Lung (tissue), 11 donors: ENCODE measurements at regions not wholly inside any gene's neighbourhood (a gene's known extent, or its start where the extent isn't known, plus 50 kb on each side); places are given as distances from the start of the nearest gene placed in this dataset.

Source experiments
- ATAC-seq: fragments of 200-7000 bp; cut with Tn5 transposase; one replicate; pipeline ENCODE4 v1.9.1; 2020; ENCODE audit warnings: moderate number of reproducible peaks; ENCODE audit not compliant: insufficient read depth, low FRiP score
- DNase-seq, 3 donors: peaks; one replicate each; pipeline ENCODE4 v3.0.0-alpha.2; 2013 to 2017
- H3K27ac ChIP-seq, 2 donors: one replicate each; pipeline ENCODE4 v1.5.1; 2013; ENCODE audit warnings: mild to moderate bottlenecking in 2 of 2, moderate library complexity in 2 of 2, control low read depth in 1 of 2, inconsistent platforms in 1 of 2, low read depth in 1 of 2, low read length in 1 of 2
- H3K27me3 ChIP-seq, 3 donors: one replicate each; pipeline ENCODE4 v1.5.1; 2013; ENCODE audit warnings: low read length in 2 of 3; ENCODE audit not compliant: control insufficient read depth in 3 of 3, insufficient read depth in 3 of 3
- H3K36me3 ChIP-seq, 4 donors: one replicate each; pipeline ENCODE4 v1.5.1; 2013; ENCODE audit warnings: low read length in 4 of 4, mild to moderate bottlenecking in 1 of 4, moderate library complexity in 1 of 4; ENCODE audit not compliant: control insufficient read depth in 4 of 4, insufficient read depth in 4 of 4
- H3K4me1 ChIP-seq, 5 donors: one replicate each; pipeline ENCODE4 v1.5.1; 2013; ENCODE audit warnings: low read length in 5 of 5, mild to moderate bottlenecking in 2 of 5, moderate library complexity in 1 of 5; ENCODE audit not compliant: control insufficient read depth in 5 of 5, insufficient read depth in 5 of 5
- H3K4me3 ChIP-seq: one replicate; pipeline ENCODE4 v1.5.1; 2013; ENCODE audit warnings: mild to moderate bottlenecking, control low read depth, moderate library complexity
- H3K9ac ChIP-seq, 2 donors: one replicate each; pipeline ENCODE4 v1.5.1; 2013; ENCODE audit warnings: low read length in 2 of 2, control low read depth in 1 of 2; ENCODE audit not compliant: insufficient read depth in 1 of 2
- H3K9me3 ChIP-seq, 4 donors: one replicate each; pipeline ENCODE4 v1.5.1; 2013; ENCODE audit warnings: low read length in 3 of 4, mild to moderate bottlenecking in 1 of 4, moderate library complexity in 1 of 4; ENCODE audit not compliant: control insufficient read depth in 4 of 4, insufficient read depth in 3 of 4
- WGBS, 2 donors: extraction: QIAGEN DNeasy Blood & Tissue Kit; methylation state at CpG; one replicate each; pipeline ENCODE4 v1.1.7; 2013; 5-methylcytosine and 5-hydroxymethylcytosine counted together
- TF ChIP-seq, protein P1 (sequence below): IDR thresholded peaks from 2 replicates; pipeline ENCODE4 v1.5.1; 2012; ENCODE audit warnings: mild to moderate bottlenecking; ENCODE audit errors: control extremely low read depth, extremely low read depth
- donor health status: control.
- donor health status: control.
- donor health status: Bipolar disorder and iron deficiency.
- donor health status: healthy.
- donor health status: DM: yes; HTN: yes; CAD: no.

DNA sequence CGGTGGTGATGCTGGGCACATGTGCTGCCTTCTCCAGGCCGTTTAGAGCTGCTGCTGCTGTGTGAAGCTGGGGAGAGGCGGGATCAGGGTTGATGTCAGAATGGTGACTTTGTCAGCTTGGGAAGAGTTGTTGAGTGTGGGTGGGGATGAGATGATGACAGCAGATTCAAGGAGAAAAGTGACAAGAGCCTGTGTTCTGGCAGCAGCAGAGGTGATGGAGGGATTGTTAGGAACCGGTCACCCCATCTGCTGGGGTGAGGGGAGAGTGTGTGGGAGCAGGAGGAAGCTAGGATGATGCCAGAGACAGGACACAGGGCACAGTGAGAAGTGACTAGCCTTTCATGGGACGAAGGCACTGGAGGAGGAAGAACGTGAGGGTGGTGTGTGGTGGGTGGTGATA lies 345.5 kb downstream of the RNF144A start:
- DNase-seq = no peak

DNA sequence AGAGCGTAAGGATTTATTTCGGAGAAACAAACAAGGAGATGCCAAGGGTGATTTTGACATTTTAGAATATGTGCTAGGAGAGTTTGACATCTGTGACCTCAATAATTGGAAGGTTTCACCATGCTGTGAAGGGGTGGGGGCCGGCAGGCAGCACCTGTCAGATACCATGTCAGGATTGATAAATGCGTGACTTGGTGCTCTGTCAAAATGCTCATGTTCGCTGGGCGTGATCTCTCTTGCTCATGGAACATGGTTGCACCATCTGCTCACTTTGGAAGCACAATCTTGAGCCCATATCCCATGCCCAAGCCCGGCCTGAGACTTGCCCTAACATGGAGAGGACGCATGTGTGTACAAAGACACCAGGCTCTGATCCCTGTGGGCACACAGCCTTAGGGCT lies 347.6 kb downstream of the RNF144A start:
- no peaks in the 10 kb centered on the region for H3K4me1 ChIP-seq
- peaks cover 0 to 2% (median 0%) of the 10 kb centered on the region in 3 donors for H3K27me3 ChIP-seq
- ATAC-seq (no peak), DNase-seq (no peak)
- WGBS, 2 donors = 92 to 97% methylated on average over 8 of the region's 8 CpGs
- H3K9ac ChIP-seq = no peak overlapping the region
- H3K36me3 ChIP-seq = no peaks in the 10 kb centered on the region
- no peak overlapping the region for H3K4me3 ChIP-seq
- TF ChIP-seq, protein P1, sequence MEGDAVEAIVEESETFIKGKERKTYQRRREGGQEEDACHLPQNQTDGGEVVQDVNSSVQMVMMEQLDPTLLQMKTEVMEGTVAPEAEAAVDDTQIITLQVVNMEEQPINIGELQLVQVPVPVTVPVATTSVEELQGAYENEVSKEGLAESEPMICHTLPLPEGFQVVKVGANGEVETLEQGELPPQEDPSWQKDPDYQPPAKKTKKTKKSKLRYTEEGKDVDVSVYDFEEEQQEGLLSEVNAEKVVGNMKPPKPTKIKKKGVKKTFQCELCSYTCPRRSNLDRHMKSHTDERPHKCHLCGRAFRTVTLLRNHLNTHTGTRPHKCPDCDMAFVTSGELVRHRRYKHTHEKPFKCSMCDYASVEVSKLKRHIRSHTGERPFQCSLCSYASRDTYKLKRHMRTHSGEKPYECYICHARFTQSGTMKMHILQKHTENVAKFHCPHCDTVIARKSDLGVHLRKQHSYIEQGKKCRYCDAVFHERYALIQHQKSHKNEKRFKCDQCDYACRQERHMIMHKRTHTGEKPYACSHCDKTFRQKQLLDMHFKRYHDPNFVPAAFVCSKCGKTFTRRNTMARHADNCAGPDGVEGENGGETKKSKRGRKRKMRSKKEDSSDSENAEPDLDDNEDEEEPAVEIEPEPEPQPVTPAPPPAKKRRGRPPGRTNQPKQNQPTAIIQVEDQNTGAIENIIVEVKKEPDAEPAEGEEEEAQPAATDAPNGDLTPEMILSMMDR = no peak
- H3K9me3 ChIP-seq = peaks cover 0 to 4% (median 0%) of the 10 kb centered on the region in 4 donors
- H3K27ac ChIP-seq = no peak overlapping the region

More for the DNA sequence above, 345.5 kb downstream of the RNF144A start:
- H3K27ac ChIP-seq = no peak overlapping the region
- H3K4me3 ChIP-seq = no peak overlapping the region
- H3K27me3 ChIP-seq = peaks cover 0 to 2% (median 0%) of the 10 kb centered on the region in 3 donors
- no peak for ATAC-seq
- no peaks in the 10 kb centered on the region for H3K4me1 ChIP-seq
- peaks cover 0 to 2% (median 0%) of the 10 kb centered on the region in 4 donors for H3K9me3 ChIP-seq
- no peak overlapping the region for H3K9ac ChIP-seq
- TF ChIP-seq, protein P1 = no peak
- 39 to 55% methylated on average over 6 of the region's 6 CpGs for WGBS, 2 donors
- no peaks in the 10 kb centered on the region for H3K36me3 ChIP-seq

DNA sequence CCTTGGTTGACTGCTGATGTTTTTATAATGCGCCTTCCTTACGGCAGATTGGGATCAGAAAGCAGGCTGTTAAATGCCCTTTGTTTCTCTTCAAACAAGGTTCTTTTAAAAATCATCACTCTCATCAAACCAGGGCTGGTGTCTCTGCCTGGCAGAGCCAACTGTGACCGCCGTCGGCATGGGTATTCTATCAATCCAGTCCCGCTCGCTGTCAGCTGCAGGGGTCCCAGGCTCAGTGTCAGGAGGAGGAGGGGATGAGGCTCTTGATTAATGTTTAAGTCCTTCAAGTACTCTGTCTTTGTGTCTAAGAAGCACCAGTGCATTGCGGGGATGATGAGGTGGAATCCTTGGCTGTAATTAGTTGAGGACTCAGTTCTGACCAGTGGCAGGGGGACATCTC lies 348.1 kb downstream of the RNF144A start:
- 84 to 90% methylated on average over 8 of the region's 8 CpGs for WGBS, 2 donors
- Histone ChIP-seq H3K36me3 (no peaks in the 10 kb centered on the region), H3K4me3 (no peak overlapping the region), H3K4me1 (no peaks in the 10 kb centered on the region), H3K9ac (no peak overlapping the region), H3K27ac (no peak overlapping the region), H3K9me3 (peaks cover 0 to 4% (median 0%) of the 10 kb centered on the region in 4 donors), H3K27me3 (peaks cover 0 to 2% (median 0%) of the 10 kb centered on the region in 3 donors)
- ATAC-seq (no peak), DNase-seq (no peak)
- TF ChIP-seq, protein P1 = no peak

- no peak overlapping the region for H3K27ac ChIP-seq
- no peak overlapping the region for H3K9ac ChIP-seq
- H3K36me3 ChIP-seq = no peaks in the 10 kb centered on the region
- WGBS, 2 donors = 97% methylated on average over 8 of the region's 8 CpGs
- no peaks in the 10 kb centered on the region for H3K4me1 ChIP-seq
- H3K9me3 ChIP-seq = peaks cover 0 to 4% (median 0%) of the 10 kb centered on the region in 4 donors
- no peak overlapping the region for H3K4me3 ChIP-seq
- TF ChIP-seq, protein P1 = no peak
- DNase-seq (no peak), ATAC-seq (no peak)
- H3K27me3 ChIP-seq = peaks cover 0 to 2% (median 0%) of the 10 kb centered on the region in 3 donors
Measured at GRCh38 chr2:7269106-7269643, 352.0 kb downstream of the RNF144A start.
